ENCODE measurements at regions not wholly inside any gene's neighbourhood (a gene's known extent, or its start where the extent isn't known, plus 50 kb on each side); places are given as distances from the start of the nearest gene placed in this dataset.

DNA sequence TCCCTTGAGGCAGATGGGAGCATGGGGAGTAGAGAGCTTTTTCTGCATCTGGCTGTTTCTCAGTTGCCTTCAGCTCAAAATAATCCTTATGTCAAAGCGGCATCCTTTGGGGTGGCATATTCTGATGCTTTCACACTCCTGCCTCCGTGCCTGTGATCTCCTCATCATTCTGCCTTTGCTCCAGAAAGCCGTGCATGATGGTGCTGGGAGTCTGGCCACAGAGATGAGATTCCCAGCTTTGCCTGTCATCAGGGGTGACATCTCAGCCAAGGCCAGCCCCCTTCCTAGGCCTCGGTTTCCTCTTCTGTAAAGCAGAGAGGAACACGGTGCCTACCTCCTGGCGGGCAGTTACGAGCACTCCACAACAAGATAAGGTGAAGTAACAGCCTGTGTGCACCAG is 96.3 kb upstream of the ALDH1A3 start (continued):
- TF ChIP-seq, protein P1, sequence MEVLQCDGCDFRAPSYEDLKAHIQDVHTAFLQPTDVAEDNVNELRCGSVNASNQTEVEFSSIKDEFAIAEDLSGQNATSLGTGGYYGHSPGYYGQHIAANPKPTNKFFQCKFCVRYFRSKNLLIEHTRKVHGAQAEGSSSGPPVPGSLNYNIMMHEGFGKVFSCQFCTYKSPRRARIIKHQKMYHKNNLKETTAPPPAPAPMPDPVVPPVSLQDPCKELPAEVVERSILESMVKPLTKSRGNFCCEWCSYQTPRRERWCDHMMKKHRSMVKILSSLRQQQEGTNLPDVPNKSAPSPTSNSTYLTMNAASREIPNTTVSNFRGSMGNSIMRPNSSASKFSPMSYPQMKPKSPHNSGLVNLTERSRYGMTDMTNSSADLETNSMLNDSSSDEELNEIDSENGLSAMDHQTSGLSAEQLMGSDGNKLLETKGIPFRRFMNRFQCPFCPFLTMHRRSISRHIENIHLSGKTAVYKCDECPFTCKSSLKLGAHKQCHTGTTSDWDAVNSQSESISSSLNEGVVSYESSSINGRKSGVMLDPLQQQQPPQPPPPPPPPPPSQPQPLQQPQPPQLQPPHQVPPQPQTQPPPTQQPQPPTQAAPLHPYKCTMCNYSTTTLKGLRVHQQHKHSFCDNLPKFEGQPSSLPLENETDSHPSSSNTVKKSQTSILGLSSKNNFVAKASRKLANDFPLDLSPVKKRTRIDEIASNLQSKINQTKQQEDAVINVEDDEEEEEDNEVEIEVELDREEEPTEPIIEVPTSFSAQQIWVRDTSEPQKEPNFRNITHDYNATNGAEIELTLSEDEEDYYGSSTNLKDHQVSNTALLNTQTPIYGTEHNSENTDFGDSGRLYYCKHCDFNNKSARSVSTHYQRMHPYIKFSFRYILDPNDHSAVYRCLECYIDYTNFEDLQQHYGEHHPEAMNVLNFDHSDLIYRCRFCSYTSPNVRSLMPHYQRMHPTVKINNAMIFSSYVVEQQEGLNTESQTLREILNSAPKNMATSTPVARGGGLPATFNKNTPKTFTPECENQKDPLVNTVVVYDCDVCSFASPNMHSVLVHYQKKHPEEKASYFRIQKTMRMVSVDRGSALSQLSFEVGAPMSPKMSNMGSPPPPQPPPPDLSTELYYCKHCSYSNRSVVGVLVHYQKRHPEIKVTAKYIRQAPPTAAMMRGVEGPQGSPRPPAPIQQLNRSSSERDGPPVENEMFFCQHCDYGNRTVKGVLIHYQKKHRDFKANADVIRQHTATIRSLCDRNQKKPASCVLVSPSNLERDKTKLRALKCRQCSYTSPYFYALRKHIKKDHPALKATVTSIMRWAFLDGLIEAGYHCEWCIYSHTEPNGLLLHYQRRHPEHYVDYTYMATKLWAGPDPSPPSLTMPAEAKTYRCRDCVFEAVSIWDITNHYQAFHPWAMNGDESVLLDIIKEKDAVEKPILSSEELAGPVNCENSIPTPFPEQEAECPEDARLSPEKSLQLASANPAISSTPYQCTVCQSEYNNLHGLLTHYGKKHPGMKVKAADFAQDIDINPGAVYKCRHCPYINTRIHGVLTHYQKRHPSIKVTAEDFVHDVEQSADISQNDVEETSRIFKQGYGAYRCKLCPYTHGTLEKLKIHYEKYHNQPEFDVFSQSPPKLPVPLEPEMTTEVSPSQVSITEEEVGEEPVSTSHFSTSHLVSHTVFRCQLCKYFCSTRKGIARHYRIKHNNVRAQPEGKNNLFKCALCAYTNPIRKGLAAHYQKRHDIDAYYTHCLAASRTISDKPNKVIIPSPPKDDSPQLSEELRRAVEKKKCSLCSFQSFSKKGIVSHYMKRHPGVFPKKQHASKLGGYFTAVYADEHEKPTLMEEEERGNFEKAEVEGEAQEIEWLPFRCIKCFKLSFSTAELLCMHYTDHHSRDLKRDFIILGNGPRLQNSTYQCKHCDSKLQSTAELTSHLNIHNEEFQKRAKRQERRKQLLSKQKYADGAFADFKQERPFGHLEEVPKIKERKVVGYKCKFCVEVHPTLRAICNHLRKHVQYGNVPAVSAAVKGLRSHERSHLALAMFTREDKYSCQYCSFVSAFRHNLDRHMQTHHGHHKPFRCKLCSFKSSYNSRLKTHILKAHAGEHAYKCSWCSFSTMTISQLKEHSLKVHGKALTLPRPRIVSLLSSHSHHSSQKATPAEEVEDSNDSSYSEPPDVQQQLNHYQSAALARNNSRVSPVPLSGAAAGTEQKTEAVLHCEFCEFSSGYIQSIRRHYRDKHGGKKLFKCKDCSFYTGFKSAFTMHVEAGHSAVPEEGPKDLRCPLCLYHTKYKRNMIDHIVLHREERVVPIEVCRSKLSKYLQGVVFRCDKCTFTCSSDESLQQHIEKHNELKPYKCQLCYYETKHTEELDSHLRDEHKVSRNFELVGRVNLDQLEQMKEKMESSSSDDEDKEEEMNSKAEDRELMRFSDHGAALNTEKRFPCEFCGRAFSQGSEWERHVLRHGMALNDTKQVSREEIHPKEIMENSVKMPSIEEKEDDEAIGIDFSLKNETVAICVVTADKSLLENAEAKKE (CRISPR knock-in tag; IDR thresholded peaks at IDR 0.05) = no peak
- TF ChIP-seq NANOG (IDR thresholded peaks at IDR 0.05; ENCODE audit: borderline replicate concordance) = no peak
- TF ChIP-seq ZNF331 (CRISPR knock-in tag; IDR thresholded peaks at IDR 0.05; ENCODE audit: low read depth) = no peak
- no peak for TF ChIP-seq REST (IDR thresholded peaks at IDR 0.05; ENCODE audit: unreplicated experiment)

GRCh38 chr15:100783760-100784492 is 95.7 kb upstream of the ALDH1A3 start:
- DNase-seq (ENCODE audit: low spot score) (no peak), ATAC-seq (no peak)
- Mint-ChIP-seq H3K36me3 (ENCODE audit: low read depth) (peaks cover 4% of the 10 kb centered on the region; the same call in 1 of the 3 replicates), H3K4me3 (no peak overlapping the region), H3K27me3 (ENCODE audit: insufficient read depth, low read depth, poor library complexity) (peaks cover 11% of the 10 kb centered on the region), H3K9me3 (peaks cover 12% of the 10 kb centered on the region), H3K4me1 (no peaks in the 10 kb centered on the region; the same call in 2 of the 3 replicates), H3K27ac (no peak overlapping the region)
- Histone ChIP-seq H3K4me1 (ENCODE audit: insufficient read depth) (no peaks in the 10 kb centered on the region), H3K79me2 (replicated peaks; ENCODE audit: insufficient read depth) (no peaks in the 10 kb centered on the region), H3K9me2 (ENCODE audit: insufficient read depth) (no peaks in the 10 kb centered on the region), H3K27ac (ENCODE audit: low read depth) (no peak overlapping the region), H2AFZ (no peak overlapping the region), H3F3A (replicated peaks; ENCODE audit: low read depth) (no peaks in the 10 kb centered on the region), H4K20me1 (replicated peaks; ENCODE audit: insufficient read depth) (no peaks in the 10 kb centered on the region), H3K4me3 (no peak overlapping the region), H3K4me2 (no peak overlapping the region), H3K36me3 (ENCODE audit: insufficient read depth) (no peaks in the 10 kb centered on the region), H3K27me3 (ENCODE audit: insufficient read depth) (no peaks in the 10 kb centered on the region)
- no peak for TF ChIP-seq EZH2 (IDR thresholded peaks at IDR 0.05; ENCODE audit: low read depth, unreplicated experiment)
- TF ChIP-seq REST (IDR thresholded peaks at IDR 0.05; ENCODE audit: unreplicated experiment) = no peak
- TF ChIP-seq JUNB (IDR thresholded peaks at IDR 0.05; ENCODE audit: unreplicated experiment) = no peak
- TF ChIP-seq ZNF331 (CRISPR knock-in tag; IDR thresholded peaks at IDR 0.05; ENCODE audit: low read depth) = no peak
- no peak for TF ChIP-seq ZNF114 (CRISPR knock-in tag; IDR thresholded peaks at IDR 0.05)
- no peak for TF ChIP-seq POLR2AphosphoS5 (IDR thresholded peaks at IDR 0.05; ENCODE audit: low read depth)
- no peak for TF ChIP-seq CREB1 (CRISPR knock-in tag; IDR thresholded peaks at IDR 0.05; ENCODE audit: low read depth)
- TF ChIP-seq STAT1 (IDR thresholded peaks at IDR 0.05; ENCODE audit: unreplicated experiment) = no peak
- TF ChIP-seq NANOG (IDR thresholded peaks at IDR 0.05; ENCODE audit: borderline replicate concordance) = no peak

All from GM23338 (cell line).